Upper lobe of right lung (tissue), 1 donor: ENCODE measurements at regions not wholly inside any gene's neighbourhood (a gene's known extent, or its start where the extent isn't known, plus 50 kb on each side); places are given as distances from the start of the nearest gene placed in this dataset.

ENCODE experiments used
- ATAC-seq: fragments of 200-7000 bp; cut with Tn5 transposase; one replicate; pipeline ENCODE4 v1.9.1; 2020; ENCODE audit warnings: mild to moderate bottlenecking, moderate library complexity
- DNase-seq: peaks from one replicate; pipeline ENCODE4 v3.0.0-alpha.2; 2020
- H3K27ac ChIP-seq: fragments of 200-600 bp; one replicate; pipeline ENCODE4 v1.8.0; 2022
- H3K27me3 ChIP-seq: fragments of 200-600 bp; one replicate; pipeline ENCODE4 v1.8.0; 2022; ENCODE audit warnings: mild to moderate bottlenecking
- H3K36me3 ChIP-seq: fragments of 200-600 bp; one replicate; pipeline ENCODE4 v1.8.0; 2022
- H3K4me1 ChIP-seq: fragments of 200-600 bp; one replicate; pipeline ENCODE4 v1.8.0; 2022
- H3K4me3 ChIP-seq: fragments of 200-600 bp; one replicate; pipeline ENCODE4 v1.8.0; 2022; ENCODE audit warnings: mild to moderate bottlenecking
- H3K9me3 ChIP-seq: fragments of 200-600 bp; one replicate; pipeline ENCODE4 v1.8.0; 2022
- intact Hi-C: fragments of 100-400 bp; cut with DNase I; formaldehyde crosslinking; loops from one replicate; pipeline ENCODE4 v1.11.0; 2022
- TF ChIP-seq, protein P1 (sequence below): fragments of 200-600 bp; IDR thresholded peaks from one replicate; pipeline ENCODE4 v1.8.0; 2022; ENCODE audit warnings: antibody characterized with exemption
- donor health status: DM: no; HTN: yes; CAD: no; lungs with severe emphysema.

DNA sequence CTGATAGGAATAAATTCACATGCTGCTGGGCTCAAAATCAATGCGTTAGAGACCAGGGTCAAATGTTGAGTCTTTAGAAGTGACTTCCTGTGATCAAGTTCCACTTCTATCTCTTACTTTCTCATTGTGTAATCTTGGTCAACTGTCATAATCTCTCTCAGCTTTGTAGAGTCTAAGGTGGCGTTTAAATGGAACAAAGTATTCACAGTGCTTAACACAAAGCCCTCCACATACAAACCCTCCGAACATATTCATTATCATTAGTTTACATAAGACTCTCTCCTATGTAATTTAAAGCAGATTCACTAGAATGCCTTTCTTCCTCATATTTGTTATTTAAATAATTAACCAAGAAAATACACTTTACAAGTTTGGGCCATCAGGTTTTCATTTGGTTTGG, 1044.1 kb downstream of the EFNB2 start:
- DNase-seq (no peak), ATAC-seq (no peak)
- H3K36me3 ChIP-seq, result no peaks in the 10 kb centered on the region
- no peaks in the 10 kb centered on the region for H3K27me3 ChIP-seq
- H3K4me3 ChIP-seq, result no peak overlapping the region
- no peak overlapping the region for H3K27ac ChIP-seq
- intact Hi-C loops, result no loop called here
- TF ChIP-seq, protein P1, sequence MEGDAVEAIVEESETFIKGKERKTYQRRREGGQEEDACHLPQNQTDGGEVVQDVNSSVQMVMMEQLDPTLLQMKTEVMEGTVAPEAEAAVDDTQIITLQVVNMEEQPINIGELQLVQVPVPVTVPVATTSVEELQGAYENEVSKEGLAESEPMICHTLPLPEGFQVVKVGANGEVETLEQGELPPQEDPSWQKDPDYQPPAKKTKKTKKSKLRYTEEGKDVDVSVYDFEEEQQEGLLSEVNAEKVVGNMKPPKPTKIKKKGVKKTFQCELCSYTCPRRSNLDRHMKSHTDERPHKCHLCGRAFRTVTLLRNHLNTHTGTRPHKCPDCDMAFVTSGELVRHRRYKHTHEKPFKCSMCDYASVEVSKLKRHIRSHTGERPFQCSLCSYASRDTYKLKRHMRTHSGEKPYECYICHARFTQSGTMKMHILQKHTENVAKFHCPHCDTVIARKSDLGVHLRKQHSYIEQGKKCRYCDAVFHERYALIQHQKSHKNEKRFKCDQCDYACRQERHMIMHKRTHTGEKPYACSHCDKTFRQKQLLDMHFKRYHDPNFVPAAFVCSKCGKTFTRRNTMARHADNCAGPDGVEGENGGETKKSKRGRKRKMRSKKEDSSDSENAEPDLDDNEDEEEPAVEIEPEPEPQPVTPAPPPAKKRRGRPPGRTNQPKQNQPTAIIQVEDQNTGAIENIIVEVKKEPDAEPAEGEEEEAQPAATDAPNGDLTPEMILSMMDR, result no peak
- H3K4me1 ChIP-seq, result no peaks in the 10 kb centered on the region
- H3K9me3 ChIP-seq, result no peaks in the 10 kb centered on the region

DNA sequence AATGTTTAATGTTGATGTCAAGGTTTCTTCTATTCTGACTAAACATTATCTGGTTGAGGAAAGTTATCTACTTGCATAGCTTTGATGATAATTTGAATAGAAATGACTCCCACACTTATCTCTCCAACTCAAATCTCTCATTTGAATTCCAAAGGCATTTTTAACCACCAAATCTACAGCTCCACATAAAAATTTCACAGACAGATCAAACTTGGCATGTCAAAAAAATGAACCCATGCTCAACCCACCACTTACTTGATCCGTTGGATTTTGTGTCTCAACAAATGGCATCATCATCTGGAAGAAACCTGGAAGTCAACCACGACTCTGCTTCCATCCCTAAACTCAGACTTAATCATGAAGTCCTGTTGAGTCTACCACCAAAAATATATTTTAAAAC, 1050.4 kb downstream of the EFNB2 start:
- Histone ChIP-seq H3K36me3 (no peaks in the 10 kb centered on the region), H3K27ac (no peak overlapping the region), H3K4me3 (no peak overlapping the region), H3K27me3 (no peaks in the 10 kb centered on the region), H3K9me3 (no peaks in the 10 kb centered on the region), H3K4me1 (no peaks in the 10 kb centered on the region)
- intact Hi-C loops, result no loop called here
- DNase-seq, result no peak
- no peak for ATAC-seq
- TF ChIP-seq, protein P1, result no peak

DNA sequence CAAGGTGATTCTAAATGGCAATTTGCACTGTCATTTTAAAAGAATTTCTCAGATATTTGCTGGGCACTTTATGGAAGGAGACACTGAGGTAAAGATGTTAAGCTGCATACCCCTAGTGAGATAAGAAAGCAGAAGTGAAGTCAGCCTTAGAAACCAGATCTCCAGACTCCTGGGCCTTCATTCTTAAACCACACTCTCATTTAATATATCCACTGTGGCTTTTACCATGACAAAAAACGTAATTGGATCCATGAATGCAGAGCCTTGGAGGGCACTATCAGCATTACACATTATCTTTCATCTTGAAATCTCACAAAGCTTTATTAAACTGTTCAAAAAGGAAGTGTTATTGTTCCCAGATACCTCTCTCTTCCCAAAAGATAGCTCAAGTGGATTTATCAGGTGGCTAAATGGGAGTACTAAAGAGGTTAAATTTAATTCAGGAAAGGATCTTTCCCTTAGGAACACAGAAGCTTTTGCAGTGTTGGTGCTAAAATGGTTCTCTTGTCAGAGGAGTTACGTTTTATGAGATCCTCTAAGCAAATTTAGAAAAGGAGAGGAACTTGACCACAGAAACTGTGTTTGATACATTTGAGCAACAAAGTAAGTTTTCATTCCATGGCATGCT, 1060.4 kb downstream of the EFNB2 start:
- H3K4me1 ChIP-seq, result no peaks in the 10 kb centered on the region
- intact Hi-C loops, result no loop called here
- TF ChIP-seq, protein P1, result no peak
- H3K4me3 ChIP-seq, result no peak overlapping the region
- H3K36me3 ChIP-seq, result no peaks in the 10 kb centered on the region
- ATAC-seq (no peak), DNase-seq (no peak)
- H3K9me3 ChIP-seq, result no peaks in the 10 kb centered on the region
- no peak overlapping the region for H3K27ac ChIP-seq
- no peaks in the 10 kb centered on the region for H3K27me3 ChIP-seq

DNA sequence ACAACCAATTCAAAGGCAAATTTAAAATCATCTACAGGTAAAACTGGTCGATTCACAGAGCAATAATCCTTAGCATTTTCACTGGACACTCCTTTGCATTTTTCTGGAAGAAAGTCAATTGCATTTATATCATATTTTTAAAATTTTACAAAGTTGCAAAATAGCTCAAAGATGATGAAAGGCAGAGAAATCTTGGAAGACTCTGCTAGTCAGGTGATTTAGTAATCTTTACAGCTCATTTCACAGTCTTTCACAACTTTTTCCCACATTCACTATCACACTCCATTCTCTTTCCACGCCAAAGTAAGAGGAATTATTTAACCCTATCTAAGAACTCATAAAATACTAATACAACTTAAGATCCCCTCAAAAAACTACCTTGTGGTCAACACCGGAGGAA, 1063.8 kb downstream of the EFNB2 start:
- ATAC-seq, result no peak
- intact Hi-C loops, result no loop called here

DNA sequence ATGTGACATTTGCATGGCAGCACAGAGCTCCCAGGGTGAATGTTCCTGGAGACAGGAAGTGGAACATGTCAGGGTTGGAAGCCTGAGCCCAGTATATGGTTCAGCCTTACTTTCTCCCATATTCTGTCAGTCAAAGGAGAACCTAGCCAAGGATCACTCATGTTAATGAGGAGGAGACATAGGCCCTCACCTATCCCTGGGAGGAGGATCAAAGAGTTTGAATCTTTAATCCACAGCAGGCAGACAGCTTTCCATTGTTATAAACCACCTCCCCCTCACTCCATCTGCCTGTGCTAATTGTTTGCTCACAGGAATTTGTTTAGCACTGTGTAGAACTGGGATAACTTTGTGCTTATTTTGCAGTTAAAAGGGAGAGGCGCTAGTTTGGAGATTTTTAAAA, 1069.1 kb downstream of the EFNB2 start:
- Histone ChIP-seq H3K4me1 (no peaks in the 10 kb centered on the region), H3K27me3 (no peaks in the 10 kb centered on the region), H3K27ac (no peak overlapping the region), H3K4me3 (no peak overlapping the region), H3K9me3 (no peaks in the 10 kb centered on the region), H3K36me3 (no peaks in the 10 kb centered on the region)
- intact Hi-C loops, result no loop called here
- ATAC-seq, result no peak
- no peak for DNase-seq
- TF ChIP-seq, protein P1, result no peak

More for the DNA sequence above, 1063.8 kb downstream of the EFNB2 start:
- no peaks in the 10 kb centered on the region for H3K27me3 ChIP-seq
- no peak overlapping the region for H3K27ac ChIP-seq
- H3K36me3 ChIP-seq, result no peaks in the 10 kb centered on the region
- TF ChIP-seq, protein P1, result no peak
- no peaks in the 10 kb centered on the region for H3K9me3 ChIP-seq
- DNase-seq, result no peak
- H3K4me3 ChIP-seq, result no peak overlapping the region
- H3K4me1 ChIP-seq, result no peaks in the 10 kb centered on the region

DNA sequence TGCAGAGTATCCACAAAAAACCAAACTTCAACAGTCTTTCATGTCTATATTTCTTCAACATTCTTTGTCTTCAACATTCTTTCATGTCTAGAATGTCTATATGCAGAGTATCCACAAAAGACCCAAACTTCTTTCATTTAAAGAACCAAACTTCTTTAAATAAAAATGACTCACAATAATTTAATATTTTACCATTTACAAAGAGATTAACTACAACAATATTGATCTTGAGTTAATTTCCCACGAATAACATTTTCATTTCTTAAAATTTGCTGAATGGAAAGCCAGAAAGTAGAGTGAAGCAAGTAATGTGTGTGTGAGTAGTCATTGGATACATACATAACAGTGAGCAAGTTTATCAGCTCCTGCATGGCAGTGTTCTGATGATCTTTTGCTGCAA, 1069.7 kb downstream of the EFNB2 start, which contains the start of gene DAOA:
TSS of gene DAOA (plus strand) at position 301 of the 400 bp plus-strand sequence.
- intact Hi-C loops, result no loop called here
- TF ChIP-seq, protein P1, result no peak

More for the DNA sequence above, 1069.7 kb downstream of the EFNB2 start, which contains the start of gene DAOA:
- no peak within 1 kb of the TSS for H3K4me3 ChIP-seq
- ATAC-seq (no peak), DNase-seq (no peak)
- H3K36me3 ChIP-seq, result no peaks in the 10 kb centered on the region
- H3K27ac ChIP-seq, result no peak within 1 kb of the TSS
- no peaks in the 10 kb centered on the region for H3K27me3 ChIP-seq
- H3K4me1 ChIP-seq, result no peaks in the 10 kb centered on the region
- no peaks in the 10 kb centered on the region for H3K9me3 ChIP-seq
